22Rv1 (cell line): ENCODE measurements at regions not wholly inside any gene's neighbourhood (a gene's known extent, or its start where the extent isn't known, plus 50 kb on each side); places are given as distances from the start of the nearest gene placed in this dataset.

Experiments used
- ZFX ChIP-seq: fragments of 450-650 bp; IDR thresholded peaks from 2 replicates; pipeline ENCODE4 v1.6.1; 2017; ENCODE audit warnings: antibody characterized with exemption, borderline replicate concordance
- TF ChIP-seq, protein P1 (sequence below): fragments of 450-650 bp; IDR thresholded peaks from 2 replicates; pipeline ENCODE4 v1.5.1; 2017; ENCODE audit warnings: mild to moderate bottlenecking

GRCh38 chr2:3121601-3122000 lies 256.0 kb downstream of the EIPR1 start:
- TF ChIP-seq, protein P1, sequence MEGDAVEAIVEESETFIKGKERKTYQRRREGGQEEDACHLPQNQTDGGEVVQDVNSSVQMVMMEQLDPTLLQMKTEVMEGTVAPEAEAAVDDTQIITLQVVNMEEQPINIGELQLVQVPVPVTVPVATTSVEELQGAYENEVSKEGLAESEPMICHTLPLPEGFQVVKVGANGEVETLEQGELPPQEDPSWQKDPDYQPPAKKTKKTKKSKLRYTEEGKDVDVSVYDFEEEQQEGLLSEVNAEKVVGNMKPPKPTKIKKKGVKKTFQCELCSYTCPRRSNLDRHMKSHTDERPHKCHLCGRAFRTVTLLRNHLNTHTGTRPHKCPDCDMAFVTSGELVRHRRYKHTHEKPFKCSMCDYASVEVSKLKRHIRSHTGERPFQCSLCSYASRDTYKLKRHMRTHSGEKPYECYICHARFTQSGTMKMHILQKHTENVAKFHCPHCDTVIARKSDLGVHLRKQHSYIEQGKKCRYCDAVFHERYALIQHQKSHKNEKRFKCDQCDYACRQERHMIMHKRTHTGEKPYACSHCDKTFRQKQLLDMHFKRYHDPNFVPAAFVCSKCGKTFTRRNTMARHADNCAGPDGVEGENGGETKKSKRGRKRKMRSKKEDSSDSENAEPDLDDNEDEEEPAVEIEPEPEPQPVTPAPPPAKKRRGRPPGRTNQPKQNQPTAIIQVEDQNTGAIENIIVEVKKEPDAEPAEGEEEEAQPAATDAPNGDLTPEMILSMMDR, result no peak
- no peak for TF ChIP-seq ZFX
